NCI-H774 (cell line): ENCODE measurements at regions not wholly inside any gene's neighbourhood (a gene's known extent, or its start where the extent isn't known, plus 50 kb on each side); places are given as distances from the start of the nearest gene placed in this dataset.

ENCODE experiments used
- DNase-seq: peaks from one replicate; lab custom pipeline; 2025; lab: John Stamatoyannopoulos, UW

DNA sequence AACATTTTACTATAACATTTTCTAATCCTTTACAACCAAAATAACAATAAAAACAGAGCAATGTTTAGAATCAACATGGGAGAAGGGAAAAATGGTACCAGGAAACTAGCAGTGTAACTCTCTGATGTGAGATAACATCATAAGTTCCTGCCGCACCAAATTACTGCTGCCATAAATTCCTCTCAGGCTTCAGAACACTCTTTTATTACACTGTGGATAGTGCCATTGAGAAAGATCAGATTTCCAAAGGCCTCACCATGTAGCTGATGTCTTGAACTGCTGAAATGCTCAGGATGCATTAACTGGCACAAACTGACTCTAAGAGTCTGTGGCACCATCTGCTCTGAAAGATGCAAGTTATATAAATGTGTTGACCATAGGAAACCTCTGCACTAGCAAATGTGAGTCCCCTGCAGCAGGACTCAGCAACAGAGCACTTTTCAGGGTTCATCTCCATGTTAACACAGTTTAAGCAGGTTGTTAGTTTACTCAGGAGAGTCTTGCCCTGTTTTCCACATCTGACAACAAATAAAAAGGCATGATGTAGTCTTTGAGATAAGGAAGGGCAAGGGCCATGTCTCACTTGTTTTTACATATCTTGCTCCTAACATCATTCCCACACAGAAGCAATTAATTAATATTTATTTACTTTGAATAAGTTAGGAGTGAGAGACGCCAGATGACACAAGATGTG is 218.1 kb downstream of the CETN3 start:
- DNase-seq = no peak

DNA sequence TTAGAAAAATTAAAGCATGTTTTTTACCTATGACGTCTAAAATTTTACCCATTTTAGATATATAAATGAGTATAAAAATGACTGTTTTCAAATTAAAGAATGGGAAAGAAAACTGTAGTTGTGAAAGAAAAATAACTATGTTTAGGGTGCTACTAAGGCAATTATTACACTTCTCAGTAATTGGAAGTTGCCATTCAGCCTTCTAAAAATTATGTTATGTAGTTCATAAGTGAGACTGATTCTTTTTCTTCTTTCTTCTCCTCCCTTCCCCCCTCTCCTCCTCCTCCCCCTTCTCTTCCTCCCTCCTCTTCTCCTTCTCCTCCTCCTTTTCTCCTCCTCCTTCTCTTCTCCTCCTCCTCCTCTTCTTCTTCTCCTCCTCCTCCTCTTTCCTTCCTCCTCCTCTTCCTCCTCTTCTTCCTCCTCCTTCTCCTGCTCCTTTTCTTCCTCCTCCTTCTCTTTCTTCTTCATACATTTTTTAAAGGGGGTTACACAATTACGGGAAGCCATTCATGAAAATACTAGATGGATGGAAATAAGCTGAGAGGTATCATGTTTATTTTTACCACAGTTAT is 223.6 kb downstream of the CETN3 start:
- no peak for DNase-seq

DNA sequence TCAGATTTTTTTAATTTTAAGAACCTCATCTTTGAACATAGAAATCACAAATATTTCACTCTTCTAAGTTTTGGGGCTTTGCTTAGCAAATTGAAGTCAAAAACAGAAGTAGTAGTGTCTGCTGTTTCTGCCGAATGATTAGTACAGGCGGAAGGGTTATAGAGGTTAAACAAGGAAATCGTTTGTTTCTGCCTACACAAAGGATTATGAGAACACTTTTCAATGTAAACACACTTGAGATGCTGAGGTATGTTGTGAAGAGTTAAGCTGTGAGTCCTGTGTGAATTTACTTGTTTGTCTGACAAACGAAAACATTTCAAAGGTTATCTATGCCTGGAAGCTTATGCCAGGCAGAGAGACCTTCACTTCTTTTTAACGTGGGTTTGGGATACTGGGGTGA is 224.8 kb downstream of the CETN3 start:
- no peak for DNase-seq

DNA sequence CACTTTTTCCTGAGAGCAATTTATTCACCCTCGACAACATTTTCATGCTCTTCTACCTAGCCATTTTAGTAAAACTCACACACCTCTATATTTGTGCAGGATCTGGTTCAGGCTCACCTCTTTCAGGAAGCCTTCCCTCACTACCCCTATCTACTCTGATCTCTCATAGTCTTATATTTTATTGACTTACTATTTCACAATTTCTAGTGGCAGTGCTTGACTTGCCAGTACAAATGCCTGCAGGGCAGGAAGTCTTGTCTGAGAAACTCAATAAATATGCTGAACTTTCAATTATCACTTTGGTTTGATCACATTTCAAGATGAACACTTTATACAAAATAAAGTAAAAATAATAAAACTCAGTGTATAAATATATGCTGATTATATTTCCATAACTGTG is 226.8 kb downstream of the CETN3 start:
- no peak for DNase-seq

DNA sequence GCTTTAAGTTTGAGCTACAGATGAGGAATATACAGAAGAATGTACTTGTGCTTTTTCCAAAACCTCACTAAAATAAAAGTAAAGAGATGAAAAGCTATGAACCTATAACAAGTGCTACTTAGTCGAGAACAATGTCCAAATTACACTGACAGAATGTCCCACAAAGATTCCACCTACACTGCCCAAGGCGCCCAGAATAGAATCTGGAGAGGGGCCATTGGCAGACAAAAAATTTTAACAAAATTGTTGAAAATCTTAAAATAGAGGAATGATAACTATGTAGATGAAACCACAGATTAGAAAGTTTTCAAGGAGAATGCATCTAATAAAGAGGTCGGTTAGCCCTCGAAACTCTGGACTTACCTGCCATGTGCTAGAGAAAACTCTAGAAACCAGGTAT is 235.3 kb downstream of the CETN3 start:
- DNase-seq = no peak

DNA sequence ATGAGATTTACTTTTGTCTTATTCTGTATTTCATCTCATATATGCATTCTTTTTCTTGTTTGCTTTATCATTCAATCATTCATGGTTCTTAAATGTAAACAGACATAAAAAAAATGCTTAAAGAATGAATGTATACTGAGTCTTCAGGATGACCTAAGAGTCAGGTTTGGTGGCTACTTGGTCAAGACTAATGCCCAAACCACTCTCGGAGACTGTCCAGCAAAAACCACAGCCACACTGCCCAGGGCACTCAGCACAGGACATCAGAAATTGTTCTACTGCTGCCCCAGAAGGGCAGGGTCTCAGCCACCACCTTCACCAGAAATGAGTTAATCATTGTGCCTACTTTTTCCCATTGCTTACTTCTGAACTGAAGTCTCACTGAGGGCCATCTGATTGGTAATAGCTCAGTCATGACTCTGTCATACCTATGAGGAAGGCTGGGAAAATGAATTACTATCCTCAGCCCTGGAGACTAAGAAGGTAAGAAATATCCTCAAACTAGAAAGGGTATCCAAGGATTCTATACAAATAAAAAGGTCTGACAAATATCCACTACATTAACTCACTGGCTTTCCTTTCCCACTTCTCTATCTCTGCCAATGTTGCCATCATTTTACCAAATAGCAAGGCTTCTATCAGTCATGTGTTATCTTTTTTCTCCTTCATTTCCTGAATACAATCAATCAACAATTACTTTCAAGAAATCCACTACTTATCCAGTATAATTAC is 236.1 kb downstream of the CETN3 start:
- no peak for DNase-seq

DNA sequence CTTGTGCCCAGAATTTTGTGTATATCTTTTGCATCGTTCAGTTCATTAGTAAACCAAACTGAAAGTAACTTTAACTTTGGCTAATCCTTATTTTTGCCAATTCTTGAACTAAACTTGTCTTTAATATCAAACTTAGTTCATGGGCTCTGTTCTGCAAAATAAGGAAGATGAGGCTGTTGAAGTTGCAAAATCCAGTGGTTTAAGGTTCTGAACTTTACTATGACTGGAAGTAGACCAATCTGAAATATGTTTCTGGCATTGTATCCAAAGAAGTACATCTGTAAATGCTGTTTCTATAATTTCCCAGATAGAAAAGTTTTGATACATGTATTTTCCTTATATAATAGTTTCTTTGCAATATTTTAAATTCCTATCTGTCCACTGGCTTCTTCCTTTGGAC is 238.1 kb downstream of the CETN3 start:
- no peak for DNase-seq

DNA sequence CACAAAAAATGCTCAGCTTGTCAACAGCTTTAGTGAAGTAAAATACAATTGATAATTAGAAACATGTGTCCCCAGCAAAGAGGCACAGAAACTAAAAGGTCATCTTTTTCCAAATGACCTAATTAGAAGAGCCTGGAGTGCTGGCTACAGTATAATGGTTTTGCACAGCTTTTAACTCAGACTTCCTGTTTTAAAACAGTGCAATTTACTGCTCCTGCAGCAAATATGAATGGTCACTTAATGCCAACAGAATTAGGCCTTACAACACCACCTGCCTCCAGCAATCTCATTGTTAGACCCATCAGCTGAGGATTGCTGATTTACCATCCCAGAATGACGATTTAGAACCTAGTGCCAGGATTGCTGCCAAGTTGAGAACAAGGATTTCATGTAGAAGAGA is 239.3 kb downstream of the CETN3 start:
- peak; percentile 50 for DNase-seq

DNA sequence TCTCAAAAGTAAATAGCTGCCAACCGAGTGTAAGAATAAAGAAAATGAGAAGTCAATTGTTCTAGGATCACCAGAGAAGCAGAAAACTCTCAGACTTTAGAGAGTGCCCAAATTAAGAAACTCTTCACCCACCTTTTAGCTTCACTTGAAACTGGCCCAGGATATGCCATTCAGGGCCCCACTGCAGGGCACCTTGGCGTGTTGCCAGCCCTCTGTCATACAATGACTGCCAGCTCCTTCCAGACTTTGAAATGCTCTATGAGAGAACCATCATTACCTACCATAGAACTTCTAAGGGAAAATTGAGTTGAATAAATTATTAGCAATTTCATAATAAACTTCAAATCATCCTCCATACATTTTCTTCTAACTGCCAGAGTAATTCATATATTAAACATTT is 240.5 kb downstream of the CETN3 start:
- no peak for DNase-seq

DNA sequence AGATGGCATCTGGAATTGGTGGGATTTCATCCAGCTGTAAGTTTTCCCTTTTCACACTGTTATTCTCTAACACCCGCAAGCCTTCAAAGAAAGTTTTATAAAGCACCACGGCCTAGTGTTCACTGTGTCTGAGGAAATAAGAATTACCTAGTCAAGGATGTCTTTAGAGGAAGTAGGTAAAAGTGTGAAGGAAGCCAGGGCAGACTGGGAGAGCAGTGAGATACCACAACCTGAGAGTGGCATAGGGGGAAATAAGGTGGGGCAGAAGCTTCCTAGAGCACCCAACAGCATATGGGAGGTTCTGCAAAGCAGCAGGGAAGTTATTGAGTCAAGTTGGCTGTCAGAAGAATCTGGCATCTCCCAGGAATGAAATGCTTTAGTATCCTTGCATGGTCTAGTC is 241.2 kb downstream of the CETN3 start:
- no peak for DNase-seq

DNA sequence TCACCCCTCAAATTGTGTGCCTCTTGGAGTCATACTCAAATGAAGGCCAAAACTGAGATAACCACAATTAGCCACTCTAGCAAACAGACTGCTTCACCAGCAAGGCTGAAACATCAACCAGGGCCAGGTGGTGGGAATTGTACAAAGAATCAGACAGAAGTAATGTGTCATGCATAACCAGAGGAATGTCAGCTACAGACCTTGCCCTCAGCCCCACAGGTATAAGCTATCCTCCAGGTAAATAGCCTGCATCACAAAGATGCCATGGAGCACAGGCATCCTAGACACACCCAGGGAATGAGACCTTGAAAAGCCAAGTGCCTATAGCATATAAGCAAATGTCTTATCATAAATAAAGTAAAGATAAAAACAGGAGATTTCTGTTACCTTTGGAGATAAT is 242.7 kb downstream of the CETN3 start:
- no peak for DNase-seq

DNA sequence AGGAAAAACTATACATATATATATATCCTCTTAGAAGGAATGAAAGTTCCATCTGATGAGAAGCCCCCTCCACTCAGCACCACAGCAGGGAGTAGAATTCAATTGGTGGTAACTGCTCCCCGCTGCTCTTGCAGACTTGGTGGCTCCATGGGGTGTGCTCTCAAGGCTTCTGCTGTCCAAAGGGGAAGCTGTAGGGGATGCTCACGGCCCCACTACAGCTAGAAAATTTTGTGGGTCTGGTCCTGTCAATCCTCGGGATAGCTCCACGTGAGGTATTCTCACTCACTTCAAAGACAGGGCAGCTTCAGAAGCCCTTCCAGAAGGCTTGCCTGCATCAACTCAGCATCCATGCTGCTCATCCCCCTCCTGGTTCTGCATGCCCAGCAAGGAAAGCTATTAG is 247.2 kb downstream of the CETN3 start:
- DNase-seq = no peak

DNA sequence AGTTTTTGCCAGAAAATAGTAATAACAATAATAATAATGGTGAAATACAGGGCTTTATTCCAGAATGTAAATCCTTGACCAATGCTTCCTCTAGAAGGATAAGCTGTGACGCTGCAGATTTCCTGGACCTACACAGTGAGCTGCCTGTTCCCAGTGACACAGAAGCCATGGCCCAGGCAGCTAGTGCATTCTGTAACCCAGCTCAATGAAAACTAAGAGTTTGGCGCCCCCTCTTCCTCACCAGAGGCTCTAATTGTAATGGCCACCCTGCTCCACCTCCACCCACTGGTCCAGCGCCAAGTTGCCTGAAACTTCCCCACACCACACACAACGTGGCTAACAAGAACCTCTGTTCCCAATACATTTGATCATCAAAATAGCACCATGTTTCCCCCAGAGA is 248.1 kb downstream of the CETN3 start:
- DNase-seq = no peak

DNA sequence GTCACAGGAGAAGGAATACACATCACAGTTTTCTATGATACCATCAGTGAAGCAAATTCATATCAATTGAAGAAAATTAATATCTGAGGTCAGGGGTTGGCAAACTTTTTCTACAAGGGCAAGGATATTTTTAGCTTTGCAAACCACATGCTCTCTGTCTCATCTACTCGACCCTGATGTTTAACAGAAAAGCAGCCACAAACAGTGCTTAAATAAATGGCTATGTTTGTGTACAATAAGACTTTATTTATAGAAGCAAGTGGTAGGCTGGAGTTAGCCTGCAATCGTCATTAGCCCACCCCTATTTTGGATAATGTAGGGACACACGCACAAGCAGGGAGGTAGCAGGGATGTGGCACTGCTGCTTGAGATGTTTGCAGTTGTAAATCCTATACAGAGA is 251.4 kb downstream of the CETN3 start:
- no peak for DNase-seq

DNA sequence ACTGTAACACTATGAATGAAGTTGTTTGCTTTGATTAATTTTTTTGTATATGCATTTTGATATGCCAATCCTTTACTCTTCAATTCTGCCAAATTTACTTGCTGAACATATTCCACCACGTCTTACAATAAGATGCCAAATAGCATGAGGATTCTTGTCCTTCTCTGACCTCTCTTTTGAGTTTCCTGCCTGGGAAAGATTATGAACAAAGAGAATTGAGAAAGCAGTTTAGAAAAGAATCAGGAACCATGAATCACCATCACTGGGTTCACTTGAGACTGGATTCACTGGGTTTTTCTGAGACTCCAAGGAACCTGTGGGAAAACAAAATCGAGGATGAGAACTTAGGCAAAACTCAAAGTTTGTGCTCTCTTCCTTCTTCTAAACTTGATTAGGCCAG is 256.5 kb downstream of the CETN3 start:
- DNase-seq = no peak

DNA sequence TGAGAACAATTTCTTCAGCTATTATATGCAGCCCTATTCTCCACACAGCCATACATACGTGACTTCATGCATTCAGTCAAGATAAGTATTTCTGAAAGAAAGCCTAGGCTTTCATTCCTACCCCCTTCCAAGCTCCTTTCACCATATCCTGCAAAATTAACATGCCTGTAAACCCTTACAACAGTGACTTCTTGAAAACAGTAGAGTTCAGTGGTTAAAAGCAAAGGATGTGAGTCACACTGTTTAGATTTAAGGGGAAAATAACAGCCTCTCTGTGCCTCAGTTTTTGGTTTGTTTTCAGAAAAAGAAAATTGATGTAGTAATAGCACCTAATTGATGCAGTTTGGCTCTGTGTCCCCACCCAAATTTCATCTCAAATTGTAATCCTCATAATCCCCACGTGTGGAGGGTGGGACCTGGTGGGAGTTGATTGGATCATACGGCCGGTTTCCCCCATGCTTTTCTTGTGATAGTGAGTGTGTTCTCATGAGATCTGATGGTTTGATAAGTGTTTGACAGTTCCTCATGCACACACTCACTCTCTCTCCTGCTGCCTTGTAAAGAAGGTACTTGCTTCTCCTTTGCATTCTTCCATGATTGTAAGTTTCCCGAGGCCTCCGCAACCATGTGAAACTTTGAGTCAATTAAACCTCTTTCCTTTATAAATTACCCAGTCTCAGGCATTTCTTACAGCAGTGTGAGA is 264.8 kb downstream of the CETN3 start:
- no peak for DNase-seq

DNA sequence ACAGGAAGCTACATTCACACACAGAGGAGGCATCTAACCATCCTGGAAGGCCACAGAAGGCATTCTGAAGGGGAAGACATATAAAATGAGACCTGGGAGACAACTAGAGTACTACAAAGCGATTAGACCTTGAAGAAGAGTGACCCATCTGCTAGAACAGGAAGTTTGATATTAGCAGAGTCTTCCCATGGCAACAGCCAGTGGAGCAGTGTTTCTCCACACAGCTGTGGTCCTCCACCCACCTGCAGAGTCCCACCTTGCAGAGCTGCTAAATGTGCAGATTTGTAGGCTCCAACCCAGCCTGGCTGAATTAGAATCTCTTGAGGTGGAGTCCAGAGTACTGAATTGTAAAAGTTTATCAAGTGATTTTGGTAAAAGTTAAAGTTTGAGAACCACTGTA is 267.0 kb downstream of the CETN3 start:
- no peak for DNase-seq

DNA sequence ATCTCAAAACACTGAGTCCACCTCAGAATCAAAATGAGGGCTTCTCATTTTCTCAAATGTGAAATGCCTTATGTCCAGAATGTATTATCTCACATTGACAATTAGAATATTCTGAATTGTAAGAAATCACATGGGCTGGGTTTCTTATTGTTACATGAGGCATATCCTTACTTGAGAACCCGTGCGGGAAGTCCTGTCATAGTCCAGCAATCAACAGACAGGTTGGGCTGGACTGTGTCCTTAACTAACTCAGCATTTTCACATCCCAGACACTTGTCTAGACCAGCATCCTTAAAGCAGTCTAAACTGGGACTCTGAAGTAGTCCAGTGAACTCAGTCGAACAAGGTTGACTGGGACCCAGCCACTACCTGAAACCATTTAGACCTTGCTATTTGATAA is 267.6 kb downstream of the CETN3 start:
- DNase-seq = no peak

DNA sequence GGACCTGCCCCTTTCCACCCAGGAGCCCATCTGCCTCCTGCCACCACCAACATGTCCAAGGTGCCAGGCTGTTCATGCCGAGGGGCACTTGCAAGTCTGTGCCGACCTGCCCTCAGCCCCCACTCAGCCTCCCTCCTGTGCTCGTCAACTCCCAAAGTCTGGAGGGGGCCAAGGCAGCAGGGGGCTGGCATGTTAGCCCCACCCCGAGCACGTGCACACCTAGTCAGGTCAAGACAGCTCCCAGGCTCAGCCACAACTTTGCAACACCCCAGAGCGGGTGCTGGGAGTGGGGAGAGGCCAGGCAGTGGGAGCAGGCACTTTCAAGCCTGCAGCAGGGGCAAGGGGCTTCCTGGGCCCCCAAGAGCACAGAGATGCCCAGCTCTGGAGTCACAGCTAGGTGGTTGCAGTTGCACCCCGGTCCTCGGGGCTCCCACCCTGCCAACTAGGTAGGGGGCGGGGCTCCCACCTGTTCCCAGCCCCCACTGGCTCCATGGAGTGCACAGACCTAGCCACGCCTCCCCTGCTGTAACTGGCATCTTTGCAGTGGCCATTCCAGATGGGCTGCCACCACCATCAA is 272.5 kb downstream of the CETN3 start:
- DNase-seq = no peak

DNA sequence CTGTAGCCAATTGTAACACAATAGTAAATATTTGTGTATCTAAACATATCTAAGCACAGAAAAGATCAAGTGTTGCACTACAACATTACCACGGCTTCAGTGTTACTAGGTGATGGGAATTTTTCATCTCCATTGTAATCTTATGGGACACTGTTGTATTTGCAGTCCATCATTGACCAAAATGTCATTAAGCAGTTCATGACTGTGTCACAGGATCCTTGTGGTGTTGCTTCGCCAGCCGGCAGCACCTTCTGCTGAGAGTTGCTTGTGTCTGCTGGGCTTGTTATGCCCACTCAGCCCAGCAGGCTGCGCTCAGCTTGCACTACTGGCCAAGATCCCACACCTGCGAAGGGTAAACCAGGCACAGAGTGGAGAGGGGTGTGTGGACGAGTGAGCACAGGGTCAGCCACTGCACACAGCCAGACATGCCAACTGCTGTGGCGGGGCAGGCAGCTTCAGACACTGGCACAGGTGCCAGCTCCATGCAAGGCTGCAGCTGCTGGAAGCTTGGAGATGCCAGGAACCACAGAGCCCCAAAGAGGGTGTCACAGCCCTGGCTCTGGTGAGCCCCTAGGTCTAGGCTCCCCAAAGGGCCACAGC is 273.7 kb downstream of the CETN3 start:
- peak; percentile 42 for DNase-seq

DNA sequence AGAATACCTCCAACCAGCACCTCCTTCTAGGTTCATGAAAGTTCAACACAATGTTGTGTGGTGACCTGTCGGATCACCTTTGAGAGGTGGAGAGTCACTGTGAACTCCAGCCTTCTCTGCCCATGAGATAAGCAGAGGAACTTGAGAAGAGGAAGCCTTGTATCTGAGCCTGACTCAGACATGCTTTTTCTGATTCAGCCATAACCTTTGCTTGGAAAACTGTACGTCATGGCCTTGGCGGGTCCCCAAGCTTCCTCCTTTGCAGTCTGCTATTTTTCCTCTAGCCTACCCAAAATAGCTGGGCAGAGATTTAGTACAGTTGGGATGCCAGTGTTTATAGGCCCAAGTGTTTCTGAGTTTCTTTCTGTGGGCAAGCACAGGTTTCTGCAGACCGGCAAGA is 274.7 kb downstream of the CETN3 start:
- no peak for DNase-seq

DNA sequence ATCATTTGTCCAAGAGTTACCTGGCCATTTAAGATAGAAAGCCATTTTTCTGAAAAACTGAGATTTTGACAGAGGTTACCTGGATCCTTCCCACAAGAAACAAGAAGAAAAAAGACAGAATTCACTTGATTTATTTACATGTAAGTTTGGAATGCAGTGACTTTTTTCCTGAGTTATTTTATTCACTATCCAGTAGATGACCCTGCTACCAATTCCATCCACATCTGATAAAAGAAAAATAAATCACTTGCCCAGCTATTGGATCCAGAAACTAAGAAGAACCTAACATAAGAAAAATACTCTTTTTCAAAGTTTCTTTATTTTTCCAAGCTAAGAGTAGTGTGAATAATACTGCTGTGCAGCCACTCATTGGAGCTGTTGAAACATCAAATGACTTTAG is 275.2 kb downstream of the CETN3 start:
- no peak for DNase-seq
